Activated CD4-positive, alpha-beta T cell treated with anti-CD3 and anti-CD28 coated beads, Interleukin-2, amount 50 U/mL, for 16 hours (primary cell): ENCODE measurements at regions not wholly inside any gene's neighbourhood (a gene's known extent, or its start where the extent isn't known, plus 50 kb on each side); places are given as distances from the start of the nearest gene placed in this dataset.

Experiments used
- DNase-seq: peaks from one replicate; pipeline ENCODE4 v3.0.0-alpha.2; 2020

DNA sequence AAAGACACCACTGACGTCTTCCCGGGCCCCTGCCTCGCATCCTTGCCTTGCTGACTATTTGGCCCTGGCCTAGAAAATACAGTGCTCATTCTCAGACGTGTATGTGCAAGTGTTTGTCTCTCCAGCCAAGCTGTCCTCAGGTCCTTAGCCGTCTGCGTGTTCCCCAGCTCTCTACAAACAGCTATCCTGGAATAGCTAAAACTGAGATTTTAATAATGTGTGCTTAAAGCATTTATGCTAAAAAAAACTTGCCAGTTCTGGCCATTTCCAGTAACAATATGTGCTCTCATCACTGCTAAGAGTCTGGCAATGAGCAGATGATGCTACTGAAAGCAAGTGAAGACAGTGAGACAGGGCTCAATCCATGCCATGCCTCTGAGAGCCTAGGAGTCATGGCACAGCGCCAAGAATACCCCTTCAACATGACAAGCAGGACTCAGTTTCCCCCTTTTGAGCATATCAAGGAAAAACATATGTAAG lies 55.7 kb downstream of the IRF2BP2 start:
- no peak for DNase-seq

DNA sequence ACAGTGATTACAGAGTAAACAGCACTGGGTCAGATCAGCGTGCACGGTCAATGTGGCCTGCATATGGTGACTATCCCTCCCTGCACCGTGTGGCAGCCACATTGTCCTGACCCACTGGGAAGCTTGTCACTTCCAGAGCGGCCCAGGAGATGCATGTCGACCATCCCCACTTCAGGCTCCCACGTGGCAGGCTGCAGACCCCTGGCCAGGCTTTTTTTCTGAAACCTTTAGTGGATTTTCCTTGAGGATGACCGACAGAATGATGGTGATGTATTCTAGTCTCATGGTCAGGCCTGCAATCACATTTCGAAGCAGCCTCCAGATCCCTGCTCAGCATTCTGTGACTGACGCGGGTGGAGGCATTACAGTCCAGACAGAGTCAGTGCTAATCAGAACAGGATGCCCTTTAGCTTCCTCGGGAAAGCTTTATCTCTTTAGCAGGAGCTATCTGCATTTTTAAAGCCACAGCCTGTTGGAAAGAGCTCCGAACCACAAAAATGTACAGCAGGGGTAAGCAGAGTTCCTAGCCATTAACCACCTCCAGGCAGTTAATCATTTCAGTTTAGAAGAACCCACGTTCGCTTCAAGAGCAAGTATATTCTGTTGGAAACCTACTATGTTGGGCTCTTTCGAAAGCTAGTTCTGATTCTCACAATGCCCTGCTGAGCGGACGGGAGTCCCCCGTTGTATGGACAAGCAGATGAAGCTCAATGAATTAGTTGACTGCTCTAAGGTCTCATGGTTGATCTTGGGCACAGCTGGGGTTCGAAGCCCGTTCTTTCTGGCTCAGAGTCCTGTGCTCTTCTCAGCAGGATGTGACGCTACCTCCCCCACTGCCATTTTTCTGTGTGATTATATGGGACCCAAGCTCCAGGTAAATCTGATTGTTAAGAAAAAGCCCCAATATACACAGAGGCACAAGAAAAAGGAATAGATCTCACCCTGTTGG lies 56.5 kb downstream of the IRF2BP2 start:
- DNase-seq = no peak

DNA sequence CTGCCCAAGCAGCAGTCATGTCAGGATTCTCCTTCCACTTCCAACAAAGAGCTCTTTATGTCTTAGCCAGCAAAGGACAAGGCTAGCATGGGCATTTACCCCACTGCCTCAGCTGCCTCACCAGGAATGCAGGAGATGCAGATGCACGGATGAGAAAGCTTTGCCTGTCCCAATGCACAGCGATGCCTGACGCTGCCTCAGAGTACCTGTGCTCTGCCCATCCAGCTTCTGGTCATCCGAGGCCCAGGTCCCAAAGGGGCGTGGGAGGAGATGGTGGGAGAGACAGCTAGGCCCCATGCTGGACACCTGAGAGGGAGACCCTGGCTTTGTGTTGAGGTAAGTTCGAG lies 59.0 kb downstream of the IRF2BP2 start:
- no peak for DNase-seq

DNA sequence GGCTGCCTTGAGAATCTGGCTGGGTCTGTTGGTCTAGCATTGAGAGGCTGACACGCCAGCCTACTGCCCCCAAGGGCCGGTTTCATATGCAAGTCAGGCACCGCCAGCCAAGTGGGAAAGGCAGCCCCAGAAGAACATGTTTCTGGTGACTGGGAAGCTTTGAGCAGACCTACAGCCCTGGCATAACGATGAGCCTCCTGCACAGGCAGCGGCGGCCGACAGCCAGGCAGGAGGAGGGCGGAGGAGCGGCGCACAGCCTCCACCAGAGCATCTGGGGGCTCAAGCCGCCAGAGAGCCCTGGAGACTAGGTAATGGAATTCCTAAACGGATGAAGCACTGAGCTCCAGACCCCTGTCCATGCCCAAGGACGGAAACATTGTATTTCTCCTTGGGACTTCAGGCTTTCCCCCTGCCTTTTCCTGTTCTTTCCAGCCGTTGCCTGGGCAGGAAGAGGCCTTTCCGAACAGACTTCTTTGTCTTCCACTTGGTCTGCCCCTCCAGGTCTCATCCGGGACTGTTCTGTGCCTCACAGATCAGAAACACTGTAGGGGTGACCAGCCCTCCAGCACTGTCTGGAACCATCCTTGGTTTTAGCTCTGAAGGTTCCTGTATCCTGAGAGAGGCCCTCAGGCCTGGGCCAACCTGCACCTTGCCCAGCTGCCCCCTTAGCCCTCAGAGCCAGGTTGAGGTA lies 59.5 kb downstream of the IRF2BP2 start:
- DNase-seq = no peak

DNA sequence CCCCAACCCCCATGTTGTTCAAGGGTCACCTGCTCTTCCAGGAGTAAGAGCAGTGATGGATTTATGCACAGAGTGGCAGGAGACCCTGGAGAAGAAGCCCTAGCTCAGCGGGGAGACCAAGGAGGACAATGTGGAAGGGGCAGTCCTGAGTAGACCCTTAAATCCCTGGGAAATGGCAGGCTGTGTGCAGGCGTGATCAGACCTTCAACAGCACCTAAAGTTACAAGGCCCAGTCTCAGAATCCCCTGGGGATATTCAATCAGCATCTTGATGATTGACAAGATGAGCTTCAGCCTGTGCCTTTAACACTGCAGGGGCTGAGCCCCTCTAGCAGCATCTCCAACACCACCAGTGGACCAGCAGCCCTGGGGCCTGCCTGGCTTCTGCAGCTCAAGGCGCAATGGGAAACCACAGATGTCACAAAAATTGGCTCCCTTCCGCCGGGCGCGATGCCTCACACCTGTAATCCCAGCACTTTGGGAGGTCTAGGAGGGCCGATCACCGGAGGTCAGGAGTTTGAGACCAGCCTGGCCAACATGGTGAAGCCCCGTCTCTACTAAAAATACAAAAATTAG lies 60.4 kb downstream of the IRF2BP2 start:
- DNase-seq = no peak

DNA sequence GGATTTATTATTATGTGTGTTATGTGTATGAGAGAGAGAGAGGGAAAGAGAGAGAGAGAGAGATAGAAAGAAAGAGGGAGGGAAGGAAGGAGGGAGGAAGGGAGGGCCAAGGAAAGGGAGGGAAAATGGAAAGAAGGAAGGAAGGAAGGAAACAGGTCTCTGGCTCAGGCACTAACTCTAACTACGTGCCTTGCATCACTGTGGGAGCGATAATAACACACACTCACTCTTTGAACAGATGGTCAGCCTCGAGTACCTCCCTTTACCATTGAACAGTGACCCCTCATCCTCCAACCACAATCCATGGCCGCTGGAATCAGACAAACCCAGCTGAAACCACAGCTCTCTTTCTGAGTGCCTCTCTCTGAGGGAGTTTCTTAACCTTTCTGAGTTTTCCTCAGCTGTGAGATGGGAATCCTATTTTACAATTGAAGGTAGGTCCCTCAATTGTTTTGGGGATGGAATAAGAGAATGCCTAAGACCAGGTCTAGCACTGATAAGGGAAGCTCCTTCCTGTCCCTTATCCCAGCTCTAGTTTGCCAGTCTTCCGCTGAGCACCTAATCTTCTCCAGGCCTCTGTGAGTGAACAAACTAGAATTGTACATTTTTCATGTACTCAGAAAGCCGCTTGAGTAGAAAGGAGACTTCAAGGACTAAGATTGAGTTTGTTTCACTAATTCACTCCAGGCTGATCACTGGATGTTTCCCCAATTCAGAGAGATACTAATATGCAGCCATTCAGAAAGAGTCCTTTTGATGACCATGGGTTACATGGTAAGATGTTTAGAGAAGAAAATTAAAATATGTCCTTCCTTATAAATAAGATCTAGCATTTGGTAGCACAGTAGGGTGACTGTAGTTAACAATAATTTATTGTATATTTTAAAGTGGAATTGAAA lies 62.8 kb downstream of the IRF2BP2 start:
- no peak for DNase-seq

DNA sequence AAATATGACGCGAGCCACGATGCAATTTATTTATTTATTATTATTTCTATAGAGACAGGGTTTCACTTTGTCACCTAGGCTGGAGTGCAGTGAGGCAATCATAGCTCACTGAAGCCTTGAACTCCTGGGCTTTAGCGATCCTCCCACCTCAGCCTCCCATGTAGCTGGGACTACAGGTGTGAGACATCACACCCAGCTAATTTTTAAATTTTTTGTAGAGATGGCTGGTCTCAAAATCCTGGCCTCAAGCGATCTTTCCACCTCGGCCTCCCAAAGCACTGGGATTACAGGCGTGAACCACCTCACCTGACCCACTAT lies 63.6 kb downstream of the IRF2BP2 start:
- no peak for DNase-seq

DNA sequence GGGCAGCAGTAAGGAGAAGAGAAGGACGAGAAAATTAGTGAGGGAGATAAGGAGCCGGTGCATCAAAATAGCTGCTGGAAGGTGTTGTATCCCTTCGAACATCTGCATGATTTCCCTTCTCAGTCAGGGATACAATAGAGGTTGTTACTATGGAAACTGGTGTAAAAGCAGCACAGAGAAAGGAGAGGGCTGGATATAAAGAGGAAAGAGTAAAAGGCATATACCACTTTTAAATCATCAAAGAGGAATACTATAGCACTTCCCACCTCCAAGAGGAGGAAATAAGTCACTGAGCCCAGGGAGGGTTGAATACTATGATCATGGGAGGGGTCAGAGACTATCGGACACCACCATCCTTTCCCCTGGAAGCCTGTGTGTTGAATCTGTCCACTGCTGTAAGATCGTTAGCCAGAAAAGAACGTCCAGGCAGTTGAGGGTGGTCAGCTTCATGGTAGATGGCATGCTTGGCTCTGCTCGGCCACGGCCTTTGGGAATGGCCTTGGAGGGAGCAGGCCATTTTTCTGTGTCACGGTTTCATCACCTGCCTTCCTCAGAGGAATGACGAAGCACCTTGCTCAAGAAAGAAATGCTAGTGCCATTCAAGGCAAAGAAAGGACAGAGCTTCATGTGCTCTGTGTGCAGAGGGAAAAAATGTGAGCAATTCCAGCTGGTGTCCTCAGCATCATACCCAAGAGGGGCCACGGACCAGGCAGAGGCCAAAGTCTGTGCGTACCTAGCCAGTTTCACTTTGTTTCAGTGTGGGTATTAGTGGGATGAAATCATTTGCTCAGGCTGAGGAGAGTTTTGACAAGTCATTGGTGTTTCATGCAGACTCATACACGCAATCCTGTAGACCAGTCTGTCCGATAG lies 64.2 kb downstream of the IRF2BP2 start:
- DNase-seq = no peak

DNA sequence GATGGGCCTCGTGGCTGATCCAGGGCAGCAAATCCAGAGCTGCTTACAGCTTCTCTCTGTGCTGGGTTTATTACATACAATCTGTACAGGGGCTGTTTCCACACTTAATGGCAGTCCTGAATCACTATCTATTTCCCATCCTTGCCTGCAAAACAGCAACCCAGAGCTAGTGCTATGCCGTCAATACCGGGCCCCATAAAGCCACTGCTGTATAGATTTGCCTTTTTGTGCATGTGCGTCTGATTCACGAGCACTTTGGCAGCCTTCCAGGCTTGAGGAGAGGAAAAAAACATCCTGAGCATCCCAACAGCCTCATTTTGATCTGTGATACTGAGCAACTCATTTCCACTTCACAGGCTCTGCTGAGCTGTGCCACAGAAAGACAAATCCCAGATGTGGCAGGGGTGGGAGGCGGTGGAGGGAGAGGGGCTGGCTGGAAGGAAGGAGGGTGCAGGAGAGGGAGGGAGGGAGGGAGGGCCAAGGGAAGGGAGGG lies 65.2 kb upstream of the TARBP1 start:
- DNase-seq = peak; percentile 23

DNA sequence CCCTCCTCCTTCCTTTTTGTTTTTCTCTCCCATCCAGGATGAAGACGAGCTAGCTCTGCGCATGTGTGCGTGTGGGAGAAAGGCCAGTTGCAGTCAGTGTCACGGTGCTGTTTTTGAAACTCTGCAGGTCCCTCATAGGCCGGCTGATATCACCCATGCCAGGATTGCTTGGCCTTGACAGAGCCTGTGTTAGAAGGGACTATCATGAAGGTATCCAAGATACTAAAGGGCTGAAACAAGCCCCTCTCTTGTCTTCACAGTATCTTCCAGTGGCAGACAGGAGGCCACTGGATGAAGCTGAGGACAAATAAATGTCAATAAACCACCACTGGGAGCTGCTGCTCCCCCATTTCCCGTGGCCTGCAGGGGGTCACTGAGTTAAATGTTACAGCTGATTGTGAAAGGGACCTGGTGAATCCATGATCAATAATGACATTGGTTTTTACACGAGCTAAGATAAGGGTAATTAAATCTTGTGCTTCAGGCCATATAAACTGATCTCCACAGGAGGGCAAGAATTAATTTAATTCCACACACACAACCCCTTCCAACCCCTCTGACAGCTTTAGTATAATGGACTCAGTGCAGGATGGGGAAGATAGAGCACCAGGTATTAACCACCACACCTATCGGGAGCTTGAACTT lies 64.6 kb upstream of the TARBP1 start:
- no peak for DNase-seq

DNA sequence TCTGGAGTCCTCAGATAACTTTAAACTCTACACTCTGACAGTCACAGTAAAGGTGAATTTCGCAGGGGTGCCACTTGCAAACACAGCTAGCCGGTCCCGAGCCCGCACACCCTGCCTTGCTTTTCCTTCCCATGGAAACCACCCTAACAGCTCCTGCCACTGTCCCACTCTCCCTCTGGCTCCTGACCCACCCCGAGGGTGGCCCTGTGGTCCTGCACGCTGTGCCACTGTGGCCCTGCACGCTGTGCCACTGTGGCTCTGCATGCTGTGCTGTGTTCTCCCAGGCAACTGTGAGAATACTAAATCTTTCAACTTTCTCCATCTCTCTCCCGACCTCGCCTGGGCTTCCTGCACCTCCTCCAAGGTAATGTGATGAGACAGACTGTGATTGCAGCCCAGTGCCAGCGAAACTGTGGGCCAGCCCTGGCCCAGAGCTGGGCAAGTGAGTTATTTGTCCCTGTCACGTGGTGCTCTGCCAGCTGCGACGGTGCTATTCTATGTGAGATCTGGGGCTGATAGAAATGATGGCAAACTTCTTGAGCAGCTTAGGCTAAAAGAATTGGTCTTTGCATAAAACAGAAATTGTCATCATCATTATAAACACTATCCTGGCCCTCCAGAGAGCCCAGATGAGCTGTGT lies 63.4 kb upstream of the TARBP1 start:
- DNase-seq = no peak

DNA sequence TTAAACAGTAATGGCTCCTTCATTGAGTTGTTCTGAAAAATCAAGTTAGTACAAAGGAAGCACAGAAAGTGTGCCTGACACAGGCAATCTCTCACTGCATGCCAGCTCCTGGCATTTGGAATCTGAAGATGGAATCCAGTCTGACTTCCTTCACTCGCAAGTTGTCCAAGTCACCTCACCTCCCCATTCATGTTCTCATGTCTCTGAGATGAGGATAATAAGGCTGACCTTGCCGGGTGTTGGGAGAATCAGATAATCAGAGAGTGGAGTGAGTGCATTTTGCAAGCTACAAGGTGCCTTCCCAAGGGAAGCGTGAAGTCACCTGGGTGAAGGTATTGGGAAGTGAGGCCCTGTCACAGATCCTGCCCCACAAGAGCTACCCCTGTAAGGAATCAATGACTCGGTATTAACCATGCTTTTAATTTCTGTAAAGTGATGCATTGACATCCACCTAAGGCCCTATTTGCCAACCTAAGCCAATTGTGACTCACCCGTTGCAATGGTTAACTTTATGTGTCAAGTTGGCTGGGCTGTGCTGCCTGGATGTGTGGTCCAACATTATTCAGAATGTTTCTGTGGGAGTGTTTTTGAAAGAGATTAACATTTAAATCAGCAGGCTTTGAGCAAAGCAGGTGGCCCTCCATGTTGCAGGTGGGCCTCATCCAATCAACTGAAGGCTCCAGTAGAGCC lies 62.5 kb upstream of the TARBP1 start:
- no peak for DNase-seq

DNA sequence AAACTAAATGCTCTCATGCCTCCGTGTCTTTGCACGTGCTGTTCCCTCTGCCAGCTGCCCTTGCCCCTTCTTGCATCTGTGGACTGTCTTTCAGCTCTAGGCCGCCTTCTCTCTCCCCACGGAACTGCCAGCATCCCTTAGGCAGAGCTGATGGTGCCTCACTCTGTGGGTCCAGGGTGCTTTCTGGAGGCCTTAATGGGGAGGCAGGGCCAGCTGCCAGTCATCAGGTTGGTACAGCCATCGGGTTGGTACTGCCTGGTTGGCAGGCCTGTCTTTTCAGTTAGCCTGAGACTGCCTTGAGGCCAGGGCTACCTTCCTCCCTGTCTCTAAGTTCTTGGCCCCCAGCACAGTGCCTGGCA lies 61.4 kb upstream of the TARBP1 start:
- DNase-seq = no peak

DNA sequence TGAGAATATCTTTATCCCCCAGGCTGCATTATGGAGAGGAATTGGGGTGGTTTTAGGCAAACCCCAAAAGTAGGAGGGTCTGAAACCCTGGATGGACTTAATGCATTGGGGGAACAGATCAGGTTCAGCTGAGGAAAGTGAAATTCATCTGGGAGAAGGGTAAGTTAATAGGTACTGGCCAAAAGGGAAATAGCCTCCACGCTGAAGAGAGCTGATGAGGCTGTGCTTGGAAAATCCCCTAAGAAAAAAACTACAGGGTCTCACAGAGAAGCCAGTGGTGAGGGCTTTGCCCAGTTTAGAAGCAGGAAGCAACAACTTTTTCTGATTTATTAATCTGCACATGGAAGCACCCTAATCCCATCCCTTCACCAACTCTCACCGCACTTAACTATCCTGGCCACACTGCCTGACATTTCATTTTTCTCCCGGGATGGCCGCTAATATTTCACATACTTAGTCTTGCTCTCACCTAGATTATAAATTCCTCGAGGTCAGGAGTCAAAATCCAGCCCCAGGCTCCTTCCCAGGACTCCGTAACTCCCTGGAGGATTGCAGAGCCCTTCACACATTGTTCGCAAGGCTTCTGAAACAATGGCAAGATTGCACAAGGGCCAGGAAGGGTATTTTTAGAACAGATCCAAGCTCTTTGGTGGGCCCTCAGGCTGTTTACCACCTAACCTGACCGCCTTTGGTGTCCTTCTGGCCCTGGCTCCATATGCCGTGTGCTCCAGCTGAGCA lies 60.9 kb upstream of the TARBP1 start:
- no peak for DNase-seq

DNA sequence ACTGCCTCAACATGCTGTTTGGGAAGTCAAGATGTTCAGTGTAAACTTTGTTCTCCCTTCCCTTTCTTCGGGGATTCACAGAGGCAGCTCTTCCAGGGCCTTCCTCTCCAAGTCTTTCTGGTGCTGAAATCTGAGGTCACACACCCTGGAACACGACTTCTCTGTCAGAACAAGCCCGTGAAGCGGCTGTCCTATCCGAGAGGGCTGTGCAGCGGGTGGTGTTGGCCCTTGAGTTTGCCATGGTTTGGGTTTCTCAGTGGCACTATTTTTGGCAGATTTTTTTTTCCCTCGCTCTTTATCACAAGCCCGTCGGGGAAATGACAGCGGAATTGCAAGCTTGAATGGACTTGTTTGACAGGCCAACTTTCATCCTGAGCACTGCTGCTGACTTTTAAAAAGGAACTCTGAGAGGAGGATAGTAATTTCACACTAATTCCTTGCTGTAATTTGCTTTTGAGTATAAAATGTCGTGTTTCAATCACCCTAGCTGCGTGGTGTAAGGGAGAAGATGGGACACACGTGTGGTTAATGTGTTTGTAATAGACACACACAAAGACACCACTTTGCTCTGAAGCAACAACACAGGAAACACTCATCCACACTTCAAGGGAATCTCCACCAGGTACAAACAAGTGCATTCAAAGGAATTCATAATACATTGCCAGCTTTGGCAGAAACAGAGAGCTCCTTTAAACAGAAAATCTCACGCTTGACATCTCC lies 60.1 kb upstream of the TARBP1 start:
- no peak for DNase-seq

DNA sequence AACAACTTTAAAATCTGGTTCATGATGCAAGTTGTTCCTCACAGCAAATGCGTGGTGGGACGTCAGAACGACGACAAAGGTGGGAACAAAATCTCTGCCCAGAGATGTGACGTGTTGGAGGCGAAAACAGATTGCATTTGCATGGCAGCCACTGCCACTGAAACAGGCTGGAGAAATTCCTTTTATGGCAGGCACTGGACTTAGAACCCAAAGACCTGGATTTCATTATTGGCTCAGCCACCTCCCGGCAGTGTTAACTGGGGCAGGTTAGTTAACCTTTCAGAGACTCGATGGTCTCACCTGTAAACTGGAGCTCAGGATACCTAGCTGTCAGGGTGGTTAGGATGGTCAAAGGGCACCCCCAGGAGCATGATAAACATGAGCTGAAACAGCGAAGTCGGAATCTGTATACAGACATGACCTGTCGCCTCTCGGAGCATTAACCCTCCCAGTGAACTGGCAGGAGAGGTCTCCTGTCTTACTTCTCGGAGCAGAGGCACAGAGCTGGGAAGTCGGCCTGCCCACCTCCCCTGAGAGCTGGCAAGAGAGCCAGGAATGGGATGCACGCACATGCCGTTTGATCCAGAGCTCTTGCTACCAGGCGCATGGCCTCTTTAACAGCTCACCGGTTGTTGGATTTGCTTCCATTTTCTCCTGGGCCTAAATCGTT lies 59.2 kb upstream of the TARBP1 start:
- DNase-seq = no peak

DNA sequence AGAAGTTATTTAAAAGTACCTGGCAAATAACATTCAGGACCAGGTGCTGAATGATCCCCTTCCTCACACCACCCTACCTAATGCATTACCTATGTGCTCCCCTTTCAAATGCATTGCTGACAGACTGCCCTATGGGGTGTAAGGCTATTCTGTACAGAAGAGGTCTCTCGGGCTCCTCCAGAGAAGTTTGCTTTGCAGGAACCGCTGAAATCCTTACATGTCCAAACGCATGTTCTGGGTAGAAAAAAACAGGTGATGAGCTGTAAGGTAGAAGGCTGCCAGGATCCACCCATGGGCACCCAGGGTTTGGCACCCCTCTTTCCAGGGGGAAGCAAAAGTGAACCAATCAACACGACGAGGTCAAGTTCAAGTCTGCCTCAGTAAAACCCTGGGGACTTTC lies 58.3 kb upstream of the TARBP1 start:
- DNase-seq = no peak

DNA sequence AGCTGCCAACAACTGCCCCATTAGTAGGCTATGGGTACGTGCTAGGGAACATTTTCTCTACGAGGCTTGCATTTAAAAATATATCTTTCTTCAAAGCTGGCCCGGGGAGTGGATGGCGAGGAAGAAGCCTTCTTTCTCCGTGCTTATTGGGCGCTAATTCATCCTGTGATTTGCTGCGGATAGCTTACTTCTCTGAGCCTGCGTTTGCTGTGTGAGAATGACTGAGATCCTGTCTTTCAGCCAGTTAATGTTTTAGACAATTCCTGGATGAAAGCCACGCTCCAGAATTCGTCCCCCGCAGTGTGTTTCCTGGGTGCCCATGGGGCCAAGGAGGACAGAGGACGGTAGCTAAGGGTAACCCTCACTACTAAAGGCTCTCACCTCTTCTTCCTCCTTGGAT lies 57.8 kb upstream of the TARBP1 start:
- no peak for DNase-seq
